ENCODE measurements at regions not wholly inside any gene's neighbourhood (a gene's known extent, or its start where the extent isn't known, plus 50 kb on each side); places are given as distances from the start of the nearest gene placed in this dataset.

- Histone ChIP-seq H3K27ac (ENCODE audit: low read depth in 1 of 2, low read length in 2 of 2) (no peak overlapping the region), H3K9me3 (ENCODE audit: control insufficient read depth in 1 of 2, insufficient read depth in 1 of 2, low read length in 2 of 2) (no peaks in the 10 kb centered on the region), H3K4me3 (ENCODE audit: low read length) (no peak overlapping the region), H3K27me3 (ENCODE audit: control insufficient read depth in 1 of 2, insufficient read depth in 2 of 2, low read length in 2 of 2) (no peaks in the 10 kb centered on the region), H3K4me1 (ENCODE audit: insufficient read depth, low read length) (no peaks in the 10 kb centered on the region), H3K36me3 (ENCODE audit: insufficient read depth, low read length) (no peaks in the 10 kb centered on the region)
- Mint-ChIP-seq H3K4me1 (ENCODE audit: low read depth) (no peaks in the 10 kb centered on the region), H3K27me3 (no peaks in the 10 kb centered on the region), H3K4me3 (no peak overlapping the region), H3K9me3 (no peaks in the 10 kb centered on the region), H3K36me3 (ENCODE audit: low read depth) (no peaks in the 10 kb centered on the region), H3K27ac (no peak overlapping the region)
- ChIA-PET CTCF (interaction anchor here (0.6 kb wide), 1 partner anchor 126 kb away, joined by 3 read pairs; no protein-coding TSS in a partner anchor), POLR2A (no interaction called here)
- TF ChIP-seq, protein P1, sequence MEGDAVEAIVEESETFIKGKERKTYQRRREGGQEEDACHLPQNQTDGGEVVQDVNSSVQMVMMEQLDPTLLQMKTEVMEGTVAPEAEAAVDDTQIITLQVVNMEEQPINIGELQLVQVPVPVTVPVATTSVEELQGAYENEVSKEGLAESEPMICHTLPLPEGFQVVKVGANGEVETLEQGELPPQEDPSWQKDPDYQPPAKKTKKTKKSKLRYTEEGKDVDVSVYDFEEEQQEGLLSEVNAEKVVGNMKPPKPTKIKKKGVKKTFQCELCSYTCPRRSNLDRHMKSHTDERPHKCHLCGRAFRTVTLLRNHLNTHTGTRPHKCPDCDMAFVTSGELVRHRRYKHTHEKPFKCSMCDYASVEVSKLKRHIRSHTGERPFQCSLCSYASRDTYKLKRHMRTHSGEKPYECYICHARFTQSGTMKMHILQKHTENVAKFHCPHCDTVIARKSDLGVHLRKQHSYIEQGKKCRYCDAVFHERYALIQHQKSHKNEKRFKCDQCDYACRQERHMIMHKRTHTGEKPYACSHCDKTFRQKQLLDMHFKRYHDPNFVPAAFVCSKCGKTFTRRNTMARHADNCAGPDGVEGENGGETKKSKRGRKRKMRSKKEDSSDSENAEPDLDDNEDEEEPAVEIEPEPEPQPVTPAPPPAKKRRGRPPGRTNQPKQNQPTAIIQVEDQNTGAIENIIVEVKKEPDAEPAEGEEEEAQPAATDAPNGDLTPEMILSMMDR (IDR thresholded peaks at IDR 0.05): no peak
- no peak for DNase-seq
- intact Hi-C loops (cut with DNase I, micrococcal nuclease): no loop called here
- no peak for ATAC-seq (ENCODE audit: poor library complexity)
Observed at GRCh38 chr2:150676747-150677383, 189.4 kb upstream of the RND3 start.

DNA sequence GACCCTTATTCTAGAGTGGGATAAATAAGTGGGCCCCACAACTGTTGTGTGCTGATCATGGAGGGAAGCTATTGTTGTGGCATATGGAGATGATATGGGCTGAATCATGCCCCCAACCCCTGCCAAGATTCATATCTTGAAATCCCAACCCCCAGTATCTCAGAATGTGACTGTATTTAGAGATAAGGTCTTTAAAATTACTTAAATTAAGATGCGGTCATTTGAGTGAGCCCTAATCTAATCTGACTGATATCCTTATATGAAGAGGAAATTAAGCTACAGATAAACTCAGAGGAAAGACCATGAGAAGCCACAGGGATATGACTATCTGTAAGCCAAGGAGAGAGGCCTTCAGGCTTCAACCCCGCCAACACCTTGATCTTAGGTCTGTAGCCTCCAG, 188.3 kb upstream of the RND3 start:
- DNase-seq (no peak), ATAC-seq (ENCODE audit: poor library complexity) (no peak)
- Mint-ChIP-seq H3K27ac (no peak overlapping the region), H3K4me1 (ENCODE audit: low read depth) (no peaks in the 10 kb centered on the region), H3K9me3 (no peaks in the 10 kb centered on the region), H3K36me3 (ENCODE audit: low read depth) (no peaks in the 10 kb centered on the region), H3K4me3 (no peak overlapping the region), H3K27me3 (no peaks in the 10 kb centered on the region)
- no peaks in the 10 kb centered on the region for H3K36me3 ChIP-seq (ENCODE audit: insufficient read depth, low read length)
- CTCF ChIA-PET: no interaction called here
- H3K27ac ChIP-seq (ENCODE audit: low read depth in 1 of 2, low read length in 2 of 2): no peak overlapping the region
- TF ChIP-seq, protein P1 (IDR thresholded peaks at IDR 0.05): no peak
- intact Hi-C loops (cut with DNase I, micrococcal nuclease): no loop called here
- no peak overlapping the region for H3K4me3 ChIP-seq (ENCODE audit: low read length)
- POLR2A ChIA-PET: no interaction called here
- H3K9me3 ChIP-seq (ENCODE audit: control insufficient read depth in 1 of 2, insufficient read depth in 1 of 2, low read length in 2 of 2): no peaks in the 10 kb centered on the region
- no peaks in the 10 kb centered on the region for H3K27me3 ChIP-seq (ENCODE audit: control insufficient read depth in 1 of 2, insufficient read depth in 2 of 2, low read length in 2 of 2)
- no peaks in the 10 kb centered on the region for H3K4me1 ChIP-seq (ENCODE audit: insufficient read depth, low read length)

DNA sequence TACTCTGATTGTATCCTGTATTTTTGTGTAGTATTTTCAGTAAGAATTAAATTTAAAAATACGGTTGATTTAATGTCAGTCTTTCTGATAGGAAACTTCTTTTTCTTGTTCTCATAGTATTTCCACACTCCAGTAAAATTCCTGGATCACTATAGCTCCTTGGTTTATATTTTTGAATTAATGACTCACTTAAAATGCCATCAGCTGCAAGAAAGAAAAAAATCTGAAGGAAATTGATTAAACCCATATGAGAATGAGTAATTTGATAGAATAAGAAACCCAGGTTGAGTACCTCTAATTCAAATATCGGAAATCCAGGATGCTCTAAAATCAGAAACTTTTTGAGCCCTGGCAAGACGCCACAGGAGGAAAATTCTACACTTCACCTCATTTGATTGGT, 186.8 kb upstream of the RND3 start:
- Histone ChIP-seq H3K4me1 (ENCODE audit: insufficient read depth, low read length) (no peaks in the 10 kb centered on the region), H3K4me3 (ENCODE audit: low read length) (no peak overlapping the region), H3K27ac (ENCODE audit: low read depth in 1 of 2, low read length in 2 of 2) (no peak overlapping the region), H3K27me3 (ENCODE audit: control insufficient read depth in 1 of 2, insufficient read depth in 2 of 2, low read length in 2 of 2) (no peaks in the 10 kb centered on the region), H3K9me3 (ENCODE audit: control insufficient read depth in 1 of 2, insufficient read depth in 1 of 2, low read length in 2 of 2) (no peaks in the 10 kb centered on the region), H3K36me3 (ENCODE audit: insufficient read depth, low read length) (no peaks in the 10 kb centered on the region)
- Mint-ChIP-seq H3K27ac (no peak overlapping the region), H3K4me3 (no peak overlapping the region), H3K27me3 (no peaks in the 10 kb centered on the region), H3K9me3 (no peaks in the 10 kb centered on the region), H3K4me1 (ENCODE audit: low read depth) (no peaks in the 10 kb centered on the region), H3K36me3 (ENCODE audit: low read depth) (no peaks in the 10 kb centered on the region)
- no peak for ATAC-seq (ENCODE audit: poor library complexity)
- TF ChIP-seq, protein P1 (IDR thresholded peaks at IDR 0.05): no peak
- POLR2A ChIA-PET: no interaction called here
- CTCF ChIA-PET: no interaction called here
- intact Hi-C loops (cut with DNase I, micrococcal nuclease): no loop called here
- DNase-seq: no peak

All from CD4-positive, alpha-beta T cell (primary cell).